Left lung (tissue), 4 donors: ENCODE measurements at regions not wholly inside any gene's neighbourhood (a gene's known extent, or its start where the extent isn't known, plus 50 kb on each side); places are given as distances from the start of the nearest gene placed in this dataset.

Experiments
- ATAC-seq: fragments of 200-7000 bp; cut with Tn5 transposase; one replicate; pipeline ENCODE4 v1.9.1; 2020; ENCODE audit warnings: moderate library complexity
- DNase-seq, 4 donors: peaks; one replicate each; pipeline ENCODE4 v3.0.0-alpha.2; 2013 to 2020
- H3K27ac ChIP-seq, 2 donors: fragments of 200-600 bp; sonication (generic) in 1 of 2; one replicate each; pipeline versions ENCODE4 v1.5.0 to v1.8.0; 2020 to 2021
- H3K27me3 ChIP-seq, 2 donors: fragments of 200-600 bp; sonication (generic) in 1 of 2; one replicate each; pipeline versions ENCODE4 v1.5.0 to v1.8.0; 2020 to 2021
- H3K36me3 ChIP-seq, 2 donors: fragments of 200-600 bp; sonication (generic) in 1 of 2; one replicate each; pipeline versions ENCODE4 v1.5.0 to v1.8.0; 2020 to 2021
- H3K4me1 ChIP-seq, 2 donors: fragments of 200-600 bp; one replicate each; pipeline ENCODE4 v1.8.0; 2021
- H3K4me3 ChIP-seq, 2 donors: fragments of 200-600 bp; sonication (generic) in 1 of 2; one replicate each; pipeline versions ENCODE4 v1.5.0 to v1.8.0; 2020 to 2021; ENCODE audit warnings: mild to moderate bottlenecking in 1 of 2
- H3K9me3 ChIP-seq, 2 donors: fragments of 200-600 bp; sonication (generic) in 1 of 2; one replicate each; pipeline versions ENCODE4 v1.5.0 to v1.8.0; 2020 to 2021
- CTCF ChIP-seq, 2 donors: fragments of 200-600 bp; sonication (generic) in 1 of 2; IDR thresholded peaks; one replicate each; pipeline versions ENCODE4 v1.5.0 to v1.8.0; 2021; ENCODE audit warnings: antibody characterized with exemption in 2 of 2
- intact Hi-C, 2 donors: fragments of 100-400 bp; cut with DNase I; formaldehyde crosslinking; loops; one replicate each; pipeline versions ENCODE4 v1.11.2 to v1.14.2; 2022
- donor health status: DM: no; HTN: yes; CAD: no.
- donor health status: DM: no; HTN: no; CAD: no.

- no peaks in the 10 kb centered on the region for H3K36me3 ChIP-seq
- ATAC-seq: no peak
- DNase-seq: no peak
- no peak overlapping the region for H3K4me3 ChIP-seq
- peaks cover 3 to 8% of the 10 kb centered on the region in 2 donors for H3K4me1 ChIP-seq
- no peak for TF ChIP-seq CTCF (IDR thresholded peaks at IDR 0.05)
- H3K9me3 ChIP-seq: no peaks in the 10 kb centered on the region
- H3K27ac ChIP-seq: no peak overlapping the region
- intact Hi-C loops: no loop called here
- peaks cover 5 to 39% of the 10 kb centered on the region in 2 donors for H3K27me3 ChIP-seq
Measured at GRCh38 chr14:61185534-61185933, 95.6 kb downstream of the TMEM30B start.

GRCh38 chr14:61184112-61184511 lies 97.0 kb downstream of the TMEM30B start:
- H3K27ac ChIP-seq: no peak overlapping the region
- H3K4me3 ChIP-seq: no peak overlapping the region
- no peaks in the 10 kb centered on the region for H3K9me3 ChIP-seq
- intact Hi-C loops: no loop called here
- H3K4me1 ChIP-seq: peaks cover 3 to 8% of the 10 kb centered on the region in 2 donors
- no peak for TF ChIP-seq CTCF (IDR thresholded peaks at IDR 0.05)
- H3K27me3 ChIP-seq: peaks cover 0 to 25% of the 10 kb centered on the region in 2 donors
- H3K36me3 ChIP-seq: no peaks in the 10 kb centered on the region
- no peak for DNase-seq
- no peak for ATAC-seq

GRCh38 chr14:61183196-61183885 lies 97.8 kb downstream of the TMEM30B start:
- Histone ChIP-seq H3K27ac (no peak overlapping the region), H3K36me3 (no peaks in the 10 kb centered on the region), H3K9me3 (no peaks in the 10 kb centered on the region), H3K4me3 (no peak overlapping the region), H3K27me3 (peaks cover 0 to 19% of the 10 kb centered on the region in 2 donors), H3K4me1 (peaks cover 0 to 8% of the 10 kb centered on the region in 2 donors)
- no peak for TF ChIP-seq CTCF (IDR thresholded peaks at IDR 0.05)
- ATAC-seq (no peak), DNase-seq (no peak)
- intact Hi-C loops: no loop called here

GRCh38 chr14:61179796-61180398 lies 101.2 kb downstream of the TMEM30B start:
- Histone ChIP-seq H3K27ac (no peak overlapping the region), H3K4me1 (no peaks in the 10 kb centered on the region), H3K27me3 (no peaks in the 10 kb centered on the region), H3K4me3 (no peak overlapping the region), H3K36me3 (no peaks in the 10 kb centered on the region), H3K9me3 (no peaks in the 10 kb centered on the region)
- TF ChIP-seq CTCF (IDR thresholded peaks at IDR 0.05): no peak
- ATAC-seq: no peak
- intact Hi-C loops: no loop called here
- DNase-seq: no peak

- no peak for ATAC-seq
- no peak overlapping the region for H3K4me3 ChIP-seq
- H3K27ac ChIP-seq: no peak overlapping the region
Measured at GRCh38 chr14:61179061-61179690, 102.0 kb downstream of the TMEM30B start.

More at GRCh38 chr14:61179061-61179690, 102.0 kb downstream of the TMEM30B start:
- DNase-seq: no peak
- Histone ChIP-seq H3K9me3 (no peaks in the 10 kb centered on the region), H3K4me1 (no peaks in the 10 kb centered on the region), H3K27me3 (no peaks in the 10 kb centered on the region), H3K36me3 (no peaks in the 10 kb centered on the region)
- intact Hi-C loops: no loop called here
- TF ChIP-seq CTCF (IDR thresholded peaks at IDR 0.05): no peak
